ENCODE measurements at regions not wholly inside any gene's neighbourhood (a gene's known extent, or its start where the extent isn't known, plus 50 kb on each side); places are given as distances from the start of the nearest gene placed in this dataset.

DNA sequence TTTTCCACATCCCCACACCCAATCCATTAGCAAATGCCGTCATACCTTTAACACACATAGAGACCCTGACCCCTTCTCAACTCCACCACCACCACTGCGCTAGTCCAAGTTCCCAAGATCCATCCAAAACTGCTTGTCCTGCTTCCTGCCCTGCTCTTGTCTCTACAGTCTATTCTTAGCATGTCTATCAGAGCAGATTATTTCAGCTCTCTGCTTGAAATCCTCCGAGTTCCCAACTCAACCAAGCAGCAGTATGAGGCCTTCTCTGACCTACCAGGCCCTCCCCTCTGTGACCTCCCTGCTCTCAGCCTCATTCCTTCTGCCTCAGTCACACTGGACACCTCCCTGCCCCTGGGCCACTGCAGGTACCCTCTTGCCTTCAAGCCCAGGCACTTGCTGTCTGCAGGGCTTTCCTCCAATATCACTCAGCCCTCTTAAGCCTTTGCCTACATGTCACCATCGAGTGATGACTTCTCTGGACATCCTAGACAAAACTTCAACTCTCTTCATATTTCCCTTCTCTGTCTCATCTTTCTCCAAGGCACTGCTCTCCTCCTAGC is 134.6 kb downstream of the SPATA19 start:
- CTCF ChIA-PET, result no interaction called here
- H3K27ac Mint-ChIP-seq (ENCODE audit: unreplicated experiment), result no peak overlapping the region
- no peak overlapping the region for H3K4me3 Mint-ChIP-seq (ENCODE audit: low read depth, unreplicated experiment)
- no peaks in the 10 kb centered on the region for H3K4me1 Mint-ChIP-seq (ENCODE audit: low read depth, unreplicated experiment)
- no peaks in the 10 kb centered on the region for H3K27me3 Mint-ChIP-seq (ENCODE audit: unreplicated experiment)
- H3K9me3 Mint-ChIP-seq (ENCODE audit: low read depth, unreplicated experiment), result peaks cover 5% of the 10 kb centered on the region
- H3K36me3 Mint-ChIP-seq (ENCODE audit: insufficient read depth, unreplicated experiment), result no peaks in the 10 kb centered on the region
- BruUV-seq (replicated peaks), result no TSS peak
- intact Hi-C loops (cut with micrococcal nuclease; ENCODE audit: unreplicated experiment), result no loop called here
- DNase-seq, result no peak
- TF ChIP-seq, protein P1, sequence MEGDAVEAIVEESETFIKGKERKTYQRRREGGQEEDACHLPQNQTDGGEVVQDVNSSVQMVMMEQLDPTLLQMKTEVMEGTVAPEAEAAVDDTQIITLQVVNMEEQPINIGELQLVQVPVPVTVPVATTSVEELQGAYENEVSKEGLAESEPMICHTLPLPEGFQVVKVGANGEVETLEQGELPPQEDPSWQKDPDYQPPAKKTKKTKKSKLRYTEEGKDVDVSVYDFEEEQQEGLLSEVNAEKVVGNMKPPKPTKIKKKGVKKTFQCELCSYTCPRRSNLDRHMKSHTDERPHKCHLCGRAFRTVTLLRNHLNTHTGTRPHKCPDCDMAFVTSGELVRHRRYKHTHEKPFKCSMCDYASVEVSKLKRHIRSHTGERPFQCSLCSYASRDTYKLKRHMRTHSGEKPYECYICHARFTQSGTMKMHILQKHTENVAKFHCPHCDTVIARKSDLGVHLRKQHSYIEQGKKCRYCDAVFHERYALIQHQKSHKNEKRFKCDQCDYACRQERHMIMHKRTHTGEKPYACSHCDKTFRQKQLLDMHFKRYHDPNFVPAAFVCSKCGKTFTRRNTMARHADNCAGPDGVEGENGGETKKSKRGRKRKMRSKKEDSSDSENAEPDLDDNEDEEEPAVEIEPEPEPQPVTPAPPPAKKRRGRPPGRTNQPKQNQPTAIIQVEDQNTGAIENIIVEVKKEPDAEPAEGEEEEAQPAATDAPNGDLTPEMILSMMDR (IDR thresholded peaks at IDR 0.05; ENCODE audit: unreplicated experiment), result no peak

DNA sequence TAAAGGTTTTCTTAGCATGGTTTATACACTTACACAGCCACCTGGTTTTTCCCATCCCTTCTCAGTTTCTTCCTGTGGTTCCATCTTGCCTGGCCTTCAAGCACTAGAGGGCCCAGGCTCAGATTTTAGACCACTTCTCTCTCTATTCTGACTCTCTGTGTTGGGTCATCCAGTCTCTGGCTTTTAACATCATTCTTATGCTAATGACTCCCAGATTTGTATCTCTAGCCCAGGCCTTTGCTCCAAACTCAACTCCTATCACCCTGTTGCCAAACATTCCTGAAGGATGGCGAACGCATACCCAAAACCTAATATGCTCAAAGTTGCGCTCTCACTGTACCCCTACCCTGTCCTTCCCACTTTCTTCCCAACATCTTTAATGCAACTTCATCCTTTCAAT is 135.1 kb downstream of the SPATA19 start:
- H3K27me3 Mint-ChIP-seq (ENCODE audit: unreplicated experiment), result no peaks in the 10 kb centered on the region
- CTCF ChIA-PET, result no interaction called here
- no peak overlapping the region for H3K27ac Mint-ChIP-seq (ENCODE audit: unreplicated experiment)
- intact Hi-C loops (cut with micrococcal nuclease; ENCODE audit: unreplicated experiment), result no loop called here
- no peaks in the 10 kb centered on the region for H3K4me1 Mint-ChIP-seq (ENCODE audit: low read depth, unreplicated experiment)
- H3K36me3 Mint-ChIP-seq (ENCODE audit: insufficient read depth, unreplicated experiment), result no peaks in the 10 kb centered on the region
- peaks cover 4% of the 10 kb centered on the region for H3K9me3 Mint-ChIP-seq (ENCODE audit: low read depth, unreplicated experiment)
- DNase-seq, result no peak
- TF ChIP-seq, protein P1 (IDR thresholded peaks at IDR 0.05; ENCODE audit: unreplicated experiment), result no peak
- no peak overlapping the region for H3K4me3 Mint-ChIP-seq (ENCODE audit: low read depth, unreplicated experiment)
- BruUV-seq (replicated peaks), result no TSS peak

DNA sequence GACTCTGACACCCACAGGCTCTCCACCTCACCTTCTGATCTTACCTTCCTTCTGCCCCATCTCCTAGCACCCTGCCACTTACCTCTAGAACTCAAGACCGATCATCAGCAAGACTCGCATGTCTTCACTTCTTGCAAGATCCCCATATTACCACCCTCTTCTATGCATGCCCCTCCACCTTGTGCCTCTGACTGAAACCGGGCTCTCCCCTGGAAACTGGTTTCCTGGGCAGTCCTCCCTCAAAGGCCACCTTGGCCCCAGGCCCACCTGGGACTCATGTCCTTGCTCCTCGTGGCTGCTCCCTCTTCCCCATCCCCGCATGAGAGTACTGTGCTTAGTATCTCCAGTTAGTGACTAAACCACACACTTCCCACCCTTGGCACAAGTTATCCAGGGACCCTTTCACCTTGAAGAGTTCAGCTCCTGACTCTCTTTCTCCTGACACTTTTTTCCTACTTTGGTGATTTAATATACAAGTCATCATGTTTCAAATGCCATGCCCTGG is 136.7 kb downstream of the SPATA19 start:
- Mint-ChIP-seq H3K27ac (ENCODE audit: unreplicated experiment) (no peak overlapping the region), H3K36me3 (ENCODE audit: insufficient read depth, unreplicated experiment) (no peaks in the 10 kb centered on the region), H3K9me3 (ENCODE audit: low read depth, unreplicated experiment) (peaks cover 3% of the 10 kb centered on the region), H3K4me3 (ENCODE audit: low read depth, unreplicated experiment) (no peak overlapping the region), H3K27me3 (ENCODE audit: unreplicated experiment) (no peaks in the 10 kb centered on the region), H3K4me1 (ENCODE audit: low read depth, unreplicated experiment) (no peaks in the 10 kb centered on the region)
- TF ChIP-seq, protein P1 (IDR thresholded peaks at IDR 0.05; ENCODE audit: unreplicated experiment), result no peak
- CTCF ChIA-PET, result no interaction called here
- DNase-seq, result no peak
- intact Hi-C loops (cut with micrococcal nuclease; ENCODE audit: unreplicated experiment), result no loop called here
- BruUV-seq (replicated peaks), result no TSS peak

DNA sequence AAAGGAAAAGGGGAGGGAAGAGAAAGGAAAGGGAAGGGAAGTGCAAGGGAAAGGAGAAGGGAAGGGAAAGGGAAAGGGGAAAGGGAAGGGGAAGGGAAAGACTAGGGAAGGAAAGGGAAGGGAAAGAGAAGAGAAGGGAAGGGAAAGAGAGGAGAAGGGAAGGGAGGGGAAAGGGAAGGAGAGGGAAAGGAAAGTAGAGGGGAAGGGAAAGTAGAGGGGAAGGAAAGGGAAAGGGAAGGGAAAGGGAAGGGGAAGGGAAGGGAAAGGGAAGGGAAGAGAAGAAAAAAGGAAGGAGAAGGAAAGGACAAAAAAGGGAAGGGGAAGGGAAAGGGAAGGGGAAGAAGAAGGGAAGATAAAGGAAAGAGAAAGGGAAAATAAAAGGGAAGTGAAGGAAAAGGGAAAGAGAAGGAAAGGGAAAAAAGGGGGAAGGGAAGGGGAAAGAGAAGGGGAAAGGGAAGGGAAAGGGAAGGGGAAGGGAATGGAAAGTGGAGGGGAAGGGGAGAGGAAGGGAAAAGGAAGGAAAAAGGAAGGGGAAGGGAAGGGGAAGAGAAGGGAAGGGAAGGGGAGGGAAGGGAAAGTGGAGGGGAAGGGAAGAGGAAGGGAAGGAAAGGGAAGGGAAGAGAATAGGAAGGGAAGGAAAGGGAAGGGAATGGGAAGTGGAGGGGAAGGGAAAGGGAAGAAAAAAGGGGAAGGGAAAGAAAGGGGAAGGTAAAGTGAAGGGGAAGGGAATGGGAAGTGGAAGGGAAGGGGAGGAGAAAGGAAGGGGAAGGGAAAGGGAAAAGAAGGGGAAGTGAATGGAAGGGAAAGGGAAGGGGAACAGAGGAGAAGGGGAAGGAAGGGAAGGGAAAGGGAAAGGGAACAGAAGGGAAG is 138.2 kb downstream of the SPATA19 start:
- Mint-ChIP-seq H3K4me3 (ENCODE audit: low read depth, unreplicated experiment) (no peak overlapping the region), H3K27me3 (ENCODE audit: unreplicated experiment) (no peaks in the 10 kb centered on the region), H3K9me3 (ENCODE audit: low read depth, unreplicated experiment) (peaks cover 3% of the 10 kb centered on the region), H3K4me1 (ENCODE audit: low read depth, unreplicated experiment) (no peaks in the 10 kb centered on the region), H3K36me3 (ENCODE audit: insufficient read depth, unreplicated experiment) (no peaks in the 10 kb centered on the region), H3K27ac (ENCODE audit: unreplicated experiment) (no peak overlapping the region)
- CTCF ChIA-PET, result no interaction called here
- BruUV-seq (replicated peaks), result no TSS peak
- DNase-seq, result no peak
- intact Hi-C loops (cut with micrococcal nuclease; ENCODE audit: unreplicated experiment), result no loop called here
- TF ChIP-seq, protein P1 (IDR thresholded peaks at IDR 0.05; ENCODE audit: unreplicated experiment), result no peak
